ENCODE measurements at regions not wholly inside any gene's neighbourhood (a gene's known extent, or its start where the extent isn't known, plus 50 kb on each side); places are given as distances from the start of the nearest gene placed in this dataset.

DNA sequence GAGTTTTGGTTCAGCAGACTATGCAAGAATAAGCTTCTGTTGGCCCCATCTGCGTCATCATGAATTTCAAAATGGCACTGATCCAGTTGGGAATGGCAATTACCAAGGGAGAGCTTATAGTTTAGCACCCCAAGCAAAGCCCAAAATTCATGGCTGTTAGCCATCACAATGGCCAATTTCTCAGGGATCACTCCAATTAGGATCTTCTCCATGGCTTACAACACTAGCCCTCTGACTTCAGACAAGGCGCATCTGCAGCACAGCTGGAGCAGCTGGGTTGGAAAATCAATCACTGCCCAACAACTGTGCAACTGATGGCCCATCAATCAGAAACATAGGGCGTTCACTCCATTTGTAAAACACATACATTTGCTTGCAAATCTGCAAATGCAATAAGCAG lies 273.6 kb downstream of the SRBD1 start:
- TF ChIP-seq, protein P1, sequence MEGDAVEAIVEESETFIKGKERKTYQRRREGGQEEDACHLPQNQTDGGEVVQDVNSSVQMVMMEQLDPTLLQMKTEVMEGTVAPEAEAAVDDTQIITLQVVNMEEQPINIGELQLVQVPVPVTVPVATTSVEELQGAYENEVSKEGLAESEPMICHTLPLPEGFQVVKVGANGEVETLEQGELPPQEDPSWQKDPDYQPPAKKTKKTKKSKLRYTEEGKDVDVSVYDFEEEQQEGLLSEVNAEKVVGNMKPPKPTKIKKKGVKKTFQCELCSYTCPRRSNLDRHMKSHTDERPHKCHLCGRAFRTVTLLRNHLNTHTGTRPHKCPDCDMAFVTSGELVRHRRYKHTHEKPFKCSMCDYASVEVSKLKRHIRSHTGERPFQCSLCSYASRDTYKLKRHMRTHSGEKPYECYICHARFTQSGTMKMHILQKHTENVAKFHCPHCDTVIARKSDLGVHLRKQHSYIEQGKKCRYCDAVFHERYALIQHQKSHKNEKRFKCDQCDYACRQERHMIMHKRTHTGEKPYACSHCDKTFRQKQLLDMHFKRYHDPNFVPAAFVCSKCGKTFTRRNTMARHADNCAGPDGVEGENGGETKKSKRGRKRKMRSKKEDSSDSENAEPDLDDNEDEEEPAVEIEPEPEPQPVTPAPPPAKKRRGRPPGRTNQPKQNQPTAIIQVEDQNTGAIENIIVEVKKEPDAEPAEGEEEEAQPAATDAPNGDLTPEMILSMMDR (IDR thresholded peaks at IDR 0.05 in 8 of 11, conservative IDR thresholded peaks at IDR 0.05 in 3 of 11): no peak
- TF ChIP-seq POLR2A (IDR thresholded peaks at IDR 0.05): no peak
- no peak for TF ChIP-seq POLR2AphosphoS5 (IDR thresholded peaks at IDR 0.05)
- no peak overlapping the region for H3K4me3 ChIP-seq
- H3K9me3 ChIP-seq: peaks cover 0 to 5% (median 0%) of the 10 kb centered on the region in 8 donors
- H3K27me3 ChIP-seq (replicated peaks in 1 of 7): no peaks in the 10 kb centered on the region
- no peaks in the 10 kb centered on the region for H3K4me1 ChIP-seq
- 81 to 85% (median 83%) methylated on average over 3 of the region's 3 CpGs for WGBS, 5 donors
- no peaks in the 10 kb centered on the region for H3K36me3 ChIP-seq
- intact Hi-C loops (cut with DNase I; ENCODE audit: low total_unique reads): no loop called here
- no peak for DNase-seq
- no peak overlapping the region for H3K27ac ChIP-seq

GRCh38 chr2:45334205-45334604 lies 276.9 kb downstream of the SRBD1 start:
- H3K36me3 ChIP-seq: no peaks in the 10 kb centered on the region
- no peak for DNase-seq
- no peak overlapping the region for H3K4me3 ChIP-seq
- 91 to 98% (median 94%) methylated on average over 12 to 17 of the region's 17 CpGs for WGBS, 5 donors
- intact Hi-C loops (cut with DNase I; ENCODE audit: low total_unique reads): no loop called here
- H3K4me1 ChIP-seq: no peaks in the 10 kb centered on the region
- no peaks in the 10 kb centered on the region for H3K27me3 ChIP-seq (replicated peaks in 1 of 7)
- TF ChIP-seq, protein P1 (IDR thresholded peaks at IDR 0.05 in 8 of 11, conservative IDR thresholded peaks at IDR 0.05 in 3 of 11): no peak
- TF ChIP-seq POLR2AphosphoS5 (IDR thresholded peaks at IDR 0.05) (no peak), POLR2A (IDR thresholded peaks at IDR 0.05) (no peak)
- H3K9me3 ChIP-seq: no peaks in the 10 kb centered on the region
- H3K27ac ChIP-seq: no peak overlapping the region

- DNase-seq: no peak
- TF ChIP-seq, protein P1 (IDR thresholded peaks at IDR 0.05 in 8 of 11, conservative IDR thresholded peaks at IDR 0.05 in 3 of 11): no peak
- no peak for TF ChIP-seq POLR2AphosphoS5 (IDR thresholded peaks at IDR 0.05)
- no peak for TF ChIP-seq POLR2A (IDR thresholded peaks at IDR 0.05)
- no peaks in the 10 kb centered on the region for H3K27me3 ChIP-seq (replicated peaks in 1 of 7)
- 63 to 87% (median 82%) methylated on average over 1 of the region's 1 CpG for WGBS, 5 donors
- no peak overlapping the region for H3K4me3 ChIP-seq
- intact Hi-C loops (cut with DNase I; ENCODE audit: low total_unique reads): no loop called here
- no peak overlapping the region for H3K27ac ChIP-seq
- H3K9me3 ChIP-seq: no peaks in the 10 kb centered on the region
- H3K4me1 ChIP-seq: no peaks in the 10 kb centered on the region
- H3K36me3 ChIP-seq: no peaks in the 10 kb centered on the region
These were observed 278.5 kb downstream of the SRBD1 start for GRCh38 chr2:45332567-45332966.

DNA sequence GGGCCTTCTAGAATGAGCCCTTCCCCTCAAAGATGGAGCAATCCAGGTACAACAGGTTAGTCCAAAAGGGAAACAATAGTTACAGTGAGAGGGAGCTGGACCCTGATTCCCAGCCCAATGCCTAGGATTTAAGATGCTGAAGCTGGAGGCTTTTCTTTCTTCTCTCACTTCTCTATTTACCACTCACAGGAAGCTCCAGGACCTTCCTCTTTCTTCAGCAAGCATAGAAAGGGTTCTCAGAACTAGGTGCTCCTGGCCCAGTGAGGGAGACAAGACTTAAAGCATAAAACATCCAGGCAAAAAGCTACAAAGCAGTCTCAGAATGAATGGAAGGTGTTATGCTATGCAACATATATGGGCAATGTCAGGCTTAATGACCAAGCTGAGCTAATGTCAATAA lies 279.0 kb downstream of the SRBD1 start:
- Histone ChIP-seq H3K4me1 (no peaks in the 10 kb centered on the region), H3K4me3 (no peak overlapping the region), H3K36me3 (no peaks in the 10 kb centered on the region), H3K27ac (no peak overlapping the region), H3K27me3 (replicated peaks in 1 of 7) (no peaks in the 10 kb centered on the region), H3K9me3 (no peaks in the 10 kb centered on the region)
- intact Hi-C loops (cut with DNase I; ENCODE audit: low total_unique reads): no loop called here
- DNase-seq: no peak
- TF ChIP-seq POLR2AphosphoS5 (IDR thresholded peaks at IDR 0.05) (no peak), POLR2A (IDR thresholded peaks at IDR 0.05) (no peak)
- TF ChIP-seq, protein P1 (IDR thresholded peaks at IDR 0.05 in 8 of 11, conservative IDR thresholded peaks at IDR 0.05 in 3 of 11): no peak

All from spleen (tissue), 11 donors.